ENCODE measurements at regions not wholly inside any gene's neighbourhood (a gene's known extent, or its start where the extent isn't known, plus 50 kb on each side); places are given as distances from the start of the nearest gene placed in this dataset.

GRCh38 chr5:74143721-74144330, 496.7 kb downstream of the ENC1 start:
- DNase-seq (ENCODE audit: low spot score): no peak
- ATAC-seq: no peak
- Mint-ChIP-seq H3K27ac (no peak overlapping the region), H3K36me3 (no peaks in the 10 kb centered on the region), H3K27me3 (peaks cover 22 to 33% of the 10 kb centered on the region in 2 donors), H3K4me1 (ENCODE audit: low read depth in 2 of 2) (no peaks in the 10 kb centered on the region), H3K9me3 (no peaks in the 10 kb centered on the region), H3K4me3 (no peak overlapping the region)

DNA sequence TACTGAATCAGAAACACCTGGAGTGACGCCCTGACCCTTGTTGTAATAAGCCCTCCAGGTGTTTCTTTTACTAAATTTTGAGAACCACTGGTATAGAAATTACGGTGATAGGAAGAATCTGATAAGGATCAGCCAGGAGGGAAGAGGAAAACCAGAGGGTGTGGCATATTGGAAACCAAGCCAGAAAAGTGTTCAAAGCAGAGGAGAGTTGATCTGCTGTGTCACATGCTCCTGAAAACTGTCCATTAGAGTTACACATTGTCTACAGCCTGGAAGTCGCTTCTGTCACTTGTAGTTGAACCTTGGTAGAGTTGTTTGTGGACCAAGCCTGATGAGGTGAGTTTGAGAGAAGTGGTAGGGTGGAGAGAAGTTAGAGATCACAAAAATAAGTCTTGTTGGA, 497.4 kb downstream of the ENC1 start:
- no peaks in the 10 kb centered on the region for H3K4me1 Mint-ChIP-seq (ENCODE audit: low read depth in 2 of 2)
- H3K27me3 Mint-ChIP-seq: peaks cover 21 to 32% of the 10 kb centered on the region in 2 donors
- no peak for ATAC-seq
- H3K27ac Mint-ChIP-seq: no peak overlapping the region
- no peak for DNase-seq (ENCODE audit: low spot score)
- H3K36me3 Mint-ChIP-seq: no peaks in the 10 kb centered on the region
- no peaks in the 10 kb centered on the region for H3K9me3 Mint-ChIP-seq
- H3K4me3 Mint-ChIP-seq: no peak overlapping the region

DNA sequence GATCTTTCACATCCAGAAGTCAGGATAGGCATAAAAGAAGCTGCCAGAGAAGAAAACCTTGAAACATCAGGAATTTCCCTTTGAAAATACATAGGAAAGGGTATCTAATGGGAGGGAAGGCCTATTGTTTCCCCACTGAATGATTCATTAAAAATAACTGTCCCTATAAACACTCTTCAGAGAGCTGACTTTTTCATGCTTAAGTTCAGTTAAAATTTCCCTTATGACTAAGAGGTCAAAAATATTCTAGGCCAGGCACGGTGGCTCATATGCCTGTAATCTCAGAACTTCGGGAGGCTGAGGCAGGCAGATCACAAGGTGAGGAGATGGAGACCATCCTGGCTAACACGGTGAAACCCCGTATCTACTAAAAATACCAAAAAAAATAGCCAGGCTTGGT, 499.5 kb downstream of the ENC1 start:
- no peak for ATAC-seq
- H3K4me1 Mint-ChIP-seq (ENCODE audit: low read depth in 2 of 2): no peaks in the 10 kb centered on the region
- H3K36me3 Mint-ChIP-seq: no peaks in the 10 kb centered on the region
- H3K27me3 Mint-ChIP-seq: peaks cover 27 to 46% of the 10 kb centered on the region in 2 donors
- no peak overlapping the region for H3K4me3 Mint-ChIP-seq
- no peak overlapping the region for H3K27ac Mint-ChIP-seq
- no peaks in the 10 kb centered on the region for H3K9me3 Mint-ChIP-seq
- no peak for DNase-seq (ENCODE audit: low spot score)

GRCh38 chr5:74140409-74140808, 500.1 kb downstream of the ENC1 start:
- H3K27me3 Mint-ChIP-seq: peaks cover 27 to 52% of the 10 kb centered on the region in 2 donors
- no peak overlapping the region for H3K4me3 Mint-ChIP-seq
- H3K27ac Mint-ChIP-seq: no peak overlapping the region
- no peak for ATAC-seq
- no peaks in the 10 kb centered on the region for H3K9me3 Mint-ChIP-seq
- no peaks in the 10 kb centered on the region for H3K36me3 Mint-ChIP-seq
- no peak for DNase-seq (ENCODE audit: low spot score)
- no peaks in the 10 kb centered on the region for H3K4me1 Mint-ChIP-seq (ENCODE audit: low read depth in 2 of 2)

GRCh38 chr5:74139589-74139988, 500.9 kb downstream of the ENC1 start:
- H3K4me1 Mint-ChIP-seq (ENCODE audit: low read depth in 2 of 2): no peaks in the 10 kb centered on the region
- no peak overlapping the region for H3K27ac Mint-ChIP-seq
- peaks cover 25 to 47% of the 10 kb centered on the region in 2 donors for H3K27me3 Mint-ChIP-seq
- no peaks in the 10 kb centered on the region for H3K9me3 Mint-ChIP-seq
- H3K36me3 Mint-ChIP-seq: no peaks in the 10 kb centered on the region
- DNase-seq (ENCODE audit: low spot score): no peak
- no peak overlapping the region for H3K4me3 Mint-ChIP-seq
- no peak for ATAC-seq

DNA sequence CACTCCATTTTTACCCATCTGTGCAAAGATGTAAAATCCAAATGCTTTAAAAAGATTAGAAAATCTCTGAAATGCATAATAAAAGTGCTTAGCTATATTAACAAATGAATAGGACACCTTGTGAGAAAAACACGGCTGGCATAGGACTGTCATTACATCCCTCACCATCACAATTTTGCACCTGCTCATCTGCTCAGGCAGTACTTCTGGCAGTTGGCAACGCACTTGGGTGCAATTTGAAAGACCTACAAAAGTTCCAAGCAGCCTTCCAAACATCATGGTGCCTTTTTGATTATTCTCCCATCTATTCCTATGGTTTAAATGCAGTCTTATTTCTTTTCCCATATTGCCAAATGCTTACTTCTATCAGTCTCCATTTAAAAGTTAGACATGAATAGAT, 501.8 kb downstream of the ENC1 start:
- Mint-ChIP-seq H3K4me1 (ENCODE audit: low read depth in 2 of 2) (no peaks in the 10 kb centered on the region), H3K36me3 (no peaks in the 10 kb centered on the region), H3K27ac (no peak overlapping the region), H3K4me3 (no peak overlapping the region), H3K9me3 (no peaks in the 10 kb centered on the region), H3K27me3 (peaks cover 20 to 39% of the 10 kb centered on the region in 2 donors)
- no peak for DNase-seq (ENCODE audit: low spot score)
- ATAC-seq: no peak

- peaks cover 20 to 39% of the 10 kb centered on the region in 2 donors for H3K27me3 Mint-ChIP-seq
- ATAC-seq (no peak), DNase-seq (ENCODE audit: low spot score) (no peak)
- no peak overlapping the region for H3K4me3 Mint-ChIP-seq
- H3K36me3 Mint-ChIP-seq: no peaks in the 10 kb centered on the region
- no peaks in the 10 kb centered on the region for H3K4me1 Mint-ChIP-seq (ENCODE audit: low read depth in 2 of 2)
- H3K9me3 Mint-ChIP-seq: no peaks in the 10 kb centered on the region
- no peak overlapping the region for H3K27ac Mint-ChIP-seq
Observed at GRCh38 chr5:74136276-74136825, 504.2 kb downstream of the ENC1 start.

DNA sequence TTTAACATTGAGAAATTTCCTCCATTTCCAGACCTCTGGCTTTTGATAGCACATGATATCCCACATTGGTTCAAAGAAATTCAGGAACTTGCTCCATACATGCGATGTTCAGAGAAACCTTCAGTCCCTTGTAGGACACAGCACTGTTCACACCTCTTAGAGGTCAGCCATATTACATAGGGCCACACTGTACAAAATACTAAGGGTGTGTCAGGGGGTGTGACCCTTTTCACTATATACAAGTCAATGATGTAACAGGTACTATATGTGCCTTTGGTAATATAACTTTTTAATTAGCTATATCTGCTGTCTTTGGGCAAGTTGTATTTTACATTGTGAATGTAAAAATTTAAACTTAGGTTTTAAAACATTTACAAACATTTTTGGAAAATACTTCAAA, 505.5 kb downstream of the ENC1 start:
- Mint-ChIP-seq H3K27me3 (peaks cover 25 to 39% of the 10 kb centered on the region in 2 donors), H3K4me1 (ENCODE audit: low read depth in 2 of 2) (no peaks in the 10 kb centered on the region), H3K27ac (no peak overlapping the region), H3K36me3 (no peaks in the 10 kb centered on the region), H3K9me3 (no peaks in the 10 kb centered on the region), H3K4me3 (no peak overlapping the region)
- no peak for ATAC-seq
- no peak for DNase-seq (ENCODE audit: low spot score)

DNA sequence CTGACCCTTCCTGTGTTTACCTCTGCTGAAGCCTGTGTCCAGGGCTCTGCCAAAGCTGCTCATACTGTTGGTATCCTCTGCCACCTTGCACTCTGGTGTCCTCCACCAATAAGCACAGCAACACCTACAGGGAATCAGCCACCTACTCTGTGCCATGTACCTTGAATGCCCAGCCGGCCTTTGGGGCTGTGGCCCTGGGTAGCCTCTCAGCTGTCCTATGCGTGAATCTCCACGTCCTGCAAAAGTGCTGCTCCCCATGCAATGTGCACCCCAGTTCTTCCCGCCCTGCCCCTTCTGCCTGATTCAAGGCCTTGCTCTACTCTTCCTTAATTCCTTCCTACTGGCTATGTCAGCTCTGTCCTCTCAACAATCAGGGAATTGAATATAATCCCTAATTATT, 506.5 kb downstream of the ARHGEF28 start:
- H3K9me3 Mint-ChIP-seq: no peaks in the 10 kb centered on the region
- H3K27me3 Mint-ChIP-seq: peaks cover 25 to 47% of the 10 kb centered on the region in 2 donors
- no peak overlapping the region for H3K27ac Mint-ChIP-seq
- DNase-seq (ENCODE audit: low spot score): no peak
- H3K36me3 Mint-ChIP-seq: no peaks in the 10 kb centered on the region
- H3K4me3 Mint-ChIP-seq: no peak overlapping the region
- peak in 1 of 2 donors; percentile 59 for ATAC-seq
- H3K4me1 Mint-ChIP-seq (ENCODE audit: low read depth in 2 of 2): no peaks in the 10 kb centered on the region

- no peak overlapping the region for H3K4me3 Mint-ChIP-seq
- no peaks in the 10 kb centered on the region for H3K9me3 Mint-ChIP-seq
- H3K4me1 Mint-ChIP-seq (ENCODE audit: low read depth in 2 of 2): no peaks in the 10 kb centered on the region
- no peak overlapping the region for H3K27ac Mint-ChIP-seq
- DNase-seq (ENCODE audit: low spot score) (no peak), ATAC-seq (no peak)
- H3K27me3 Mint-ChIP-seq: peaks cover 19 to 36% of the 10 kb centered on the region in 2 donors
- H3K36me3 Mint-ChIP-seq: no peaks in the 10 kb centered on the region
Observed at GRCh38 chr5:74131250-74131649, 505.3 kb downstream of the ARHGEF28 start.

- Mint-ChIP-seq H3K36me3 (no peaks in the 10 kb centered on the region), H3K4me1 (ENCODE audit: low read depth in 2 of 2) (no peaks in the 10 kb centered on the region), H3K9me3 (no peaks in the 10 kb centered on the region), H3K27me3 (peaks cover 19 to 28% of the 10 kb centered on the region in 2 donors), H3K27ac (no peak overlapping the region), H3K4me3 (no peak overlapping the region)
- DNase-seq (ENCODE audit: low spot score) (no peak), ATAC-seq (no peak)
Observed at GRCh38 chr5:74130155-74130897, 504.3 kb downstream of the ARHGEF28 start.

- DNase-seq (ENCODE audit: low spot score): no peak
- no peak overlapping the region for H3K27ac Mint-ChIP-seq
- no peak for ATAC-seq
- H3K4me3 Mint-ChIP-seq: no peak overlapping the region
- no peaks in the 10 kb centered on the region for H3K9me3 Mint-ChIP-seq
- H3K27me3 Mint-ChIP-seq: peaks cover 18 to 24% of the 10 kb centered on the region in 2 donors
- no peaks in the 10 kb centered on the region for H3K4me1 Mint-ChIP-seq (ENCODE audit: low read depth in 2 of 2)
- no peaks in the 10 kb centered on the region for H3K36me3 Mint-ChIP-seq
Observed at GRCh38 chr5:74127381-74128320, 501.7 kb downstream of the ARHGEF28 start.

DNA sequence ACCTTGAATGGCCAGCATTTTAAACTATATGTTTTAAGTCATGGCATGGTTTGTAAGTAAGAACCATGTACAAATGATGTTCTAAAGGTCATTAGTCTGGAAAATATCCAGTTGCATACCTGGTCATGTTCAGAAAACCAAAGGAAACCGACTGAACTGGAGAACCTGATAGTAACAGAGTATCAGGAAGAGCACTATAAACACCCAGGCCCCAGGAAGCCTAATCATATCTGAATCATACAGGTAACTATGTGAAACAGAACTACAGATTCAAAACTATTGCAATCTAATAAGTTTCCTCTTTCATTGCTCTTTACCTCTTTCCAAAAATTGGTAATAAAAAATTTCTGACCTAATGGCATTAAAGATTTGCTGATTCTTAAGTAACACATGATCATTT, 500.3 kb downstream of the ARHGEF28 start:
- Mint-ChIP-seq H3K4me3 (no peak overlapping the region), H3K36me3 (no peaks in the 10 kb centered on the region), H3K4me1 (ENCODE audit: low read depth in 2 of 2) (no peaks in the 10 kb centered on the region), H3K27me3 (peaks cover 14 to 21% of the 10 kb centered on the region in 2 donors), H3K9me3 (no peaks in the 10 kb centered on the region), H3K27ac (no peak overlapping the region)
- ATAC-seq (no peak), DNase-seq (ENCODE audit: low spot score) (no peak)
